AG08396 (cell line): ENCODE measurements at regions not wholly inside any gene's neighbourhood (a gene's known extent, or its start where the extent isn't known, plus 50 kb on each side); places are given as distances from the start of the nearest gene placed in this dataset.
"Not testable (repeated sequence)": the region's sequence is repeated elsewhere in the genome, so short reads cannot be mapped to it uniquely, and the experiment has no call there.

ENCODE experiments used
- DNase-seq: peaks from one replicate; pipeline ENCODE4 v3.0.0; 2012; ENCODE audit warnings: low spot score, mixed read lengths

DNA sequence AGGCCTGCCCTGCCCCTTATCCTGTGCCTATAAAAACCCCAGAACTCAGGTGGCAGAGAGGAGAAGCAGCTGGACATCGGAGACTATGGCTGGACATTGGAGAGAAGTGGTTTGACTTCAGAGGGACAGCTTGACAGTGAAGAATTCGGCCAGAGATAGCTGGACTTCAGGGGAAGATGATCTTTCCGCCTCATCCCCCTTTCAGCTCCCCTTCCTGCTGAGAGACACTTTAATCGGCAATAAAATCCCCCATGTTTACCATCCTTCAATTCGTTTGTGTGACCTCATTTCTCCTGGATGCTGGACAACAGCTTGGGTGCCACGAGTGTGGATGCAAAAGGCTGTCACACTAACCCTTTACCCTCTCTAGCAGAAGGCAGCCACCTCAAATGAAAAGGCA is 134.1 kb upstream of the TUT7 start:
- DNase-seq = no peak

DNA sequence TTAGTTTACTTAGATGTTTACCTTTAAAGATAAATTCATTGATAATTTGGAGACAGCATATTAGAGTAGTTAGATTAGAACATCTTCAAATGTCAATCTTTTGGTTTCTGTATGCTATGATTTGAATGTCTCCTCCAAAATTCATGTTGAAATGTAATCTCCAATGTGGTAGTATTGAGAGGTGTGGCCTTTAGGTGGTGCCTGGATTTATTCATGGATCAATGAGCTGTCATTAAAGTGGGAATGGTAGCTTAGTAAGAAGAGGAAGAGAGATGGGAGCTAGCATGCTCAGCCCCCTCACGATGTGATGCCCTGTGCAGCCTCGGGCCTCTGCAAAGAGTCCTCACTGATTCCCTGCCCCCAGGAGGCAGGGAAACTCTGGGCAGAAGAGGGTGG is 133.6 kb upstream of the TUT7 start:
- DNase-seq = no peak

DNA sequence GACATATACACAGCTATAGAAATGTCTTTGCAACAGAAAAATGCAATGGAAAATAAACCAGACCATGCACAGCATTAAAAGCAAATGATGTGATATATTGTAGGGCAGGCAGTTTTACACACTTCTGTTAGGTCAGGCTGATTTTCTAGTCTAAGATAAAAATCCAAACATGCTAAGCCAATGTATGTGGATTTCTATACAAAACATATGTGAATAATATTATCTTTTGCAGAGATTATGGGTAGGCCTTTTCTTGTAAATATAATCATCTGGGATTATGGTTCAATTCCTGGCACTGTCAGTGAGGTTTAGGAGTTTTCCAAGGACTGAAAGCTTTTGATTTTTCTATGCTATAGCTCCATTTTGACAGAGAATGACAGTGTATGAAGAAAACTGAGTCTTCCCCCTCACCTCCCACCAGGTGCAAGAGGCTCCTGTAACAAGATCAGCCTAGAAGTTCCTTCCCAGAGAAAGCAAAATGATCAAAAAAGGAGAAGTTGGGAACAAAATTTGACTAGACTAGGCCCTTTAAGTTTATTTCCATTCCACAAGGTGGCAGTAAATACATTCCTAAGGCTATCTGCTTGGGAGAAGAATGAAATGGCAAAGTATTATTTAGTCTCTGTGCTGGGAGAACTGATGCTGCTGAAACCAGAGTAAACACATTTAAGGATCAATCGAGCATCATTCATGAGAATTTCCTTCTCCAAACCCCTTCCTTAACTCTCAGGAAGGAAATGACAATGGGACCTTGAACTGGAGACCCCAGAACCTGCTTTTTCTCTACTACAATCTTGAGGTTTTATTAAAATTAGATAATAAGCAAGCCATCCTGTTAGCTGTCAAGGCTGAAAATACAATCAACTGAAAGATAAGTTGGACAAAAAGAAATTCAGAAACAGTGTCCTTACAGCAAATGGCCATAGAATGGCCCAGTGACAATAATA is 133.0 kb upstream of the TUT7 start:
- DNase-seq = peak; percentile 35

DNA sequence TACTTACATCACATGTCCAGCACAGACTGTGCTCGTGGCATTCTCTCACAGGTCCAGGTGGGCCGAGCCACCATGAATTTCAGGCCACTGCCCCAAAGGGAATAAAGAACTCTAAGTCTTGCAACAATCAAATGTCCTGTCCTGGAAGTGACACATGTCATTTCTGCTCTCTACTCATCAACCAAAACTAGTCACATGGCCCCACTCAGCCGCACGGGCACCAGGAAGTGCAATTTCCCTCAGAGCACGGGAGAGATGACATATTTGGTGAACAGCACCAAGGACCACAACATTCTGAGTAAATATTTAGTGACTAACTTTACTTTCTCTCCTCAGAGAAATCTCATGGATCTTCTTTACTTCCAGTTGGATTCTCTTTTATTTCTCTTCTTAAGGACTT is 131.1 kb upstream of the TUT7 start:
- no peak for DNase-seq

DNA sequence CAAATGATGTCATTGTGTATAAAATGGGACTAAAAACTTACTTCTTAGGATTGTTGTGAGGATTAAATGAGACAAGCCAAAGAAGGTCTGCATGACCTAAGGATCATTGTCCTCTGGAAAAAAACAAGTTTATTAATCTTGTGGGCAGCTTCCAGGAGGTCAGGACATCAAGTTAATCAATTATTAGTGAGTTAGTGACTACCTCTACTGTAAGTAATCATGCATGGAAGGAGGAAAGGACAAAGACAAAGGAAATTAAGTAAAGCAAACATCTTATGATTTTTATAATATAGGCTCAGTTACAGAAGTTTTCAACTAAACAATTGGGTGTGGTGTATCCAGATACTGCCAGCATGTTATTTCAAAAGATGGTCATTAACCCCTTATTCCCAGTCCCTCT is 129.3 kb upstream of the TUT7 start:
- DNase-seq = no peak

DNA sequence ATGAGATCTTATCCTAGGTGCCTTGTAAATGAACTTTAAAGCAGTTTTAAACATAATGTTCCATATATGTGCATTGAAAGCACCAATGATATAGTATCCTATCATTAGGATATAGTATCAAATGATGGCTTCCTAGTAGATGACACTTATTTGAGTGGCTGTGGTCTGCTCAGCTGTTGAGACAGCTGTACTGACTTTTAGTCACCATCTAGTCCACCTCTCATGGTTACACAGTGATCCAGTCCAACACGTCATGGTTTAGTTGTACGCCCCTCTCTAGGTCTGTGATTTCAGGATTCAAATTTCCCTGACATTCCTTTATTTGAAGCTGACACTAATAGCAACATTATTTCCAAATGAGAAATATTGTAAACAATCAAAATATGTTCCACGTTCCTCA is 127.3 kb upstream of the TUT7 start:
- no peak for DNase-seq

DNA sequence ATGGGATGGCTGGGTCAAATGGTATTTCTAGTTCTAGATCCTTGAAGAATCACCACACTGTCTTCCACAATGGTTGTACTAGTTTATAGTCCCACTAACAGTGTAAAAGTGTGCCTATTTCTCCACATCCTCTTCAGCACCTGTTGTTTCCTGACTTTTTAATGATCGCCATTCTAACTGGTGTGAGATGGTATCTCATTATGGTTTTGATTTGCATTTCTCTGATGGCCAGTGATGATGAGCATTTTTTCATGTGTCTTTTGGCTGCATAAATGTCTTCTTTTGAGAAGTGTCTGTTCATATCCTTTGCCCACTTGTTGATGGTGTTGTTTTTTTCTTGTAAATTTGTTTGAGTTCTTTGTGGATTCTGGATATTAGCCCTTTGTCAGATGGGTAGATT is 121.0 kb upstream of the TUT7 start:
- DNase-seq = not testable (repeated sequence)

DNA sequence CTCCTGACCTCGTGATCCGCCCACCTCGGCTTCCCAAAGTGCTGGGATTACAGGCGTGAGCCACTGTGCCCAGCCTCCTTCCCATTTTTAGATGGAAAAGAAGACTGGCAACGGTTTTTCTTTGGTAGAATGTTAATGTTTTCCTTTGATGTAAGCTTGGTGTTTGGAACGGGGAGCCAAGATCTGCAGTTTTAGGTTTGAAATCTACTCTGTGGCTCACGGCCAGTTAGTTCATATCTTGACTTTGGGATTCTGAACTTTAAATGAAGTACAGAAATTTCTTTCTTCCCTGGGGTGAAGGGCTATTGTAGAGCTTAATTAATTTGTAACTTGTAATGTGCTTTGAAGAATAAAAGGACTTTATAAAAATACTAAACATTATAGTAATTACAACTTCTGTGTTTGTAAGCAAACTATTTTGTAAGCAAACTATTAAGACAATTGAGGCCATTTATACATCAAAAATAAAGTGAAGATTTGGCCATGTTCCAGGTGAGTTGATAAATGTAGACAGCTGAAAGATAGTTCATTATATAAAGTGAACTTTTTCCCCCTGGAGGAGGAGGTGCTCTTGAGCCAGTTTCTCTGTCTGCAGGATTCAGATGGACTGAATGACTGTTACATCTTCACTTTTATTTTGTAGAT is 117.1 kb upstream of the TUT7 start:
- no peak for DNase-seq

DNA sequence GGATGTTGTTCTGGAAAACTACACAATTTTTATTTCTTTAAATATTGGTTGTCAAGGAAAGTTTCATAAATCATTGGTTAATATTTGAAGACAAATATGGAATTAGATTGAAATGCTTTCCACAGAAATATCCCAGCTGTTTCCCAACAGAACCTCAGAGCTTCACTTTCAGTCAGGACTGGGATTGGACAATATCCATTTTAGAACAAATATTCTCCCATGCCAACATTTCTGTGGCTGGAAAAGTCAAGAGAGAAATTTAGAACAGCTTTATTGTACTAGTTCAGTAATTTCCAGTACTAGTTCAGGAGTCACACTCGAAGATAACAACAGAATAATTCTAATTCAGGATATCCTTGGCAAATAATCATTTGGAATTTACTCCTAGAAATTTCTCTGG is 116.1 kb upstream of the TUT7 start:
- peak; percentile 17 for DNase-seq

DNA sequence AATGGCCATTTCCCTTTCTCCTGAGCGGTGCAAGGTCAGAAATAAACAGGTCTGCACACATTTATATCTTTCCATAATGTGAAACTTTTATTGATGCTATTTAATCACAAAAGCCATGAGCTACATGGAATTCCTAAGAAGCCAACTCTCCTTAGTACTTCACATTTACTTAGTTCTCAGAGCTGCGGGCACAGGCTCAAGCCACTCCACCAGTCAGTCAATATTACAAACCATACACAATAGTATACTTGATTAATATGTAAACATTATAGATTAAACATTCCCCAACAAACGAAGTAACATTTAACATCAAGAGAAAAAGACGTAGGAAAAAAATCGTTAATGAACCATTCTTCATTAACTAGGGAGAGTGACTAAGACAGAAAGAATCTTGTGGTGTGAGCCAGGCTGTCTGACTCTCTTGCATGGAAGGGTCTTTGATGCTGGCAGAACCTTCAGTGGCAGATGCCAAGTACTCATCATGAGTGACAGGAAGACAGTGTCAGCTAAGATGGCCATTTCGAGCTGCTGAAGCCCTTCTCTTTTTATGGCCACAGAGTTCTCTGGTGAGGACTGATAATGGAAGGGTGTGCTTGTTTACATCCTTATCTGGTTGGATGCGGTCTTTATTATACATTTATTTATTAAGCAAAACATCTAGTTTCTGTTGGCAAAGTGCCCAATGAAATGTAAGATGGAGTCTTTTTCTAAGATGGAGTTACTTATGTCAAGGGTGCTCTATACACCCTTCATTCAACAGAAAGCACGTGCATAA is 115.5 kb upstream of the TUT7 start:
- DNase-seq = no peak

DNA sequence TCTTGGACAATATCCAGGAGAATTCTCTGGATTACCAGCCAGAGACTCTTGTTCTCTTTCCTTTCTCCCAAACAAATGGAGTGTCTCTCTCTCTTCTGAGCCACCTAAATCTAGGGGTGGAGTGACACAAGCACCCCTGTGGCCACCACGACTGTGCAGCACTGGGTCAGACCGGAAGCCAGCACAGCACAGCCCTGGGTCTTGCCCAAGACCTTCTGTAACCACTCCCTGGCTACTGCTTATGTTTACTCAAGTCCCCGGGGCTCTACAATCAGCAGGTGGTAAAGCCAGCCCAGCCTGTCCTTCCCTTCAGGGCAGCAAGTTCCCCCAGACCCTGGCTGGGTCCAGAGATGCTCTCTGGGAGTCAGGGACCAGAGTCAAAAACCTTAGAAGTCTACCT is 110.0 kb upstream of the TUT7 start:
- DNase-seq = no peak

DNA sequence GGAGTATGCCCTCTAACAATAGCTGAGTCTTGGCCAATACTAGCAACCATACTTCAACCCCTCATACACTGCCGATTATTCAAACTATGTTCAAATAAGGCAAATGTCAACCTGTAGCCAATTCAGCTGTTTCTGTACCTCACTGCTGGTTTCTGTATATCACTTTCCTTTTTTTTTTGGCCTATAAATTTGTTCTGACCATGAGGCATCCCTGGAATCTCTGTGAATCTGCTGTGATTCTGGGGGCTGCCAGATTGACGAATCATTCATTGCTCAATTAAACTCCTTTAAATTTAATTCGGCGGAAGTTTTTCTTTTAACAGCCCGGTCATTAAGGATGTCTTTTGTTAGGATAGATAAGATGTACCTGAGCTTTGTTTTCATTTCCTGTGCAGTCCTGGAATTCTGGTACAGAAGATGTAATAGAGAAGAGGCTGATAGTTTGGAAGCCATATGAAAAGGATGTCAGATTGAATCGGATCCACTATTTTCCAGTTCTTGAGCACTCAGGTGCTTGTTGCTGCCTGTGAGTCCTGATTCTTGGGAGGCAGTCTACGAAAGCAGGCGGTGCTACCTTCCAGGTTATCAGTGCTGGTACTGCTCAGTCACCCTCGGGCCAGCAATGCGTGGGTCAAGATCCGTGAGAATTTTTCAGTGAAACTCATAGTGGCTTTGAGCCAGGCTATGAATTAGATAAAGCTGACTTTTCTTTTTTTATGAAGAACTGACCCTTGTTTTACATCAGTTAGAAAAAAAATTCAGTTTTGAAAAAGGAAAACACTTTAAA is 106.2 kb upstream of the TUT7 start:
- DNase-seq = no peak

DNA sequence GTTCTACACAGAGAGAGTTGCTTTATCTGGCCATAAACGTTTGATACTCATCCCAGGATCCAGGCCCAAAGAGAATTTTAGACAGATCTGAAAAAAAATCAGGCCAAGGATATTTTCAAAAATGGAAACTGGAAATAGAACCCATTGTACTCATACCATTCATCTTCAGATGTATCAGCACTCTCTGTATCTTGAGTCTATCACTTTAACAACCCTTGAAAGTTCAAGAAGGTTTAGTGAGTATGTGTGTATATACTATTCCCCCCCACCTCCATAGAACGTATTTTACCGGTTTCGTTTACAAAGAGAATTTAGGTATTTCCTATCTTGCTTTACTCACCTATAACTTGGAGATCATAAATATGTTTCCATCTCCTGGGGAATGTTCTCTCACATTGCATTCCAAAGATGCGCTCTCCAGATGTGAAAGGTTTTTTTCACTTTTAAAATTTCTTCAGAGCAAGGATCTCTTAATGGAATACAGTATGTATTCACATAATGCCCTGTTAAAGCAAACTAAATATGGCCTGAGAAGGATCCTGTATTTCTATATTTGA is 105.5 kb upstream of the TUT7 start:
- no peak for DNase-seq

DNA sequence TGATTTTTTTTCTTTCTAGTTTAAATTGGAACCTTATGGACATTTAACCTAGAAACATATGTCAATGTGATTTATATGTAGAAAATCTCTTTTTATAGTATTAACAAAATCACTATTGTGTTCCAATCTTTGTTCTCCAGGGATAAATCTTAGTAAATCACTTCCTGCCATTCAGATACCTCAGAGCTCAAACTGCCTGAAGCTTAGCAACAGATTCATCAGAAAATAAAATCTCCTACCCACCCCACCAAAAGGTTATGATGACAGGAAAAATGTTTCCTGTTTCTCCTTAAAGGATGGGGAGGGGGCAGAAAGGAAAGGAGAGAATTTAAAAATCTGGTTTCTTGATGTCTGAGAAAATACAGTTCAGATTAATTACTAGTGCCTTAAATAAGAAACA is 105.0 kb upstream of the TUT7 start:
- no peak for DNase-seq

DNA sequence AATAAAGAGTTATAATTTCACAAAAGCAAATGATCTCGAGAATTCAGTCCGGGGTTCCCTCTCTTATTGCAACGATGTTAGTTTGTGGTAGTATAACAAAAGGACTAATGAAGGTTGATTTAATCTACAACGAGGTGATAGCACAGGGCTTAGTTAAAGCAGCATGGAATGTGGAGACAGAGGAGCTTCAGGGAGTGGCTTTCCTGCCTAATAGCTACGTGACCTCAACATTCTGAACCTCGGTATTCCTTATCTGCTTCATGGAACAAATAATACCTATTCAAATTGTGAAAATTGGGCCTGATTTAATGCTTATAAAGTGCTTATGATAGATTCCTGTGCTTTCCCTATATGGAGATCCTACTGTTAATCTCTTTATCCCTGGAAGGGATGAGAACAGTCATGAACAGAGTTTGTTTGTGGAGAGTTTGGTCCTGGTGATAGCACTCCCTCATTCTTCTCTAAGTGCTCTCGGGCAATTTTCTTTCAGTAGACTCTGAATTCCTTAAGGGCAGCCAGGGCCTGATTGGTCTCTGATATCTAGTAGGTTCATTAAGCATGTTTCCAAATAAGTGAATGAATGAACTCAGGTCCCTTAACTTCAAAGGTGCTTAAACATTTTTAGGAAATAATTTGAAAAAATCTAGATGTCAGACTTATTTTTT is 104.1 kb upstream of the TUT7 start:
- DNase-seq = no peak

DNA sequence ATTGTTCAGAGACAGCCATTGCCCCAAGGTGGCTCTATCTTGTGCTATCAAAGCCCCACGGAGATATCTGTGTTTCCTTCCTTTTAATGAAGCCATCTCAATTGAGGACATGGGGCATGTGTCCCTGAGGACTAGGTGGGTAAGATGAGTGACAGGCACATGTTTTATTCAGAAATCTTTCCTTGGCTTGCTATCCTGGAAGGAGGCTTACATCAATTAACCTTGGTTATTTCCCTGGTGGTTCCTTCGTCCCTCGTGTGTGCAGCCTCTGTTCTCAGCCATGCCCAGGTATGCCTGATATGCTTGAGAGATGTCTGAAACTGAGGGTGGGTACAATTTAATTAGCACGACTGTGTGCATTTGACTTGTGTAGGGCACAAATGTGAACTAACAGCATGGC is 102.2 kb upstream of the TUT7 start:
- no peak for DNase-seq

DNA sequence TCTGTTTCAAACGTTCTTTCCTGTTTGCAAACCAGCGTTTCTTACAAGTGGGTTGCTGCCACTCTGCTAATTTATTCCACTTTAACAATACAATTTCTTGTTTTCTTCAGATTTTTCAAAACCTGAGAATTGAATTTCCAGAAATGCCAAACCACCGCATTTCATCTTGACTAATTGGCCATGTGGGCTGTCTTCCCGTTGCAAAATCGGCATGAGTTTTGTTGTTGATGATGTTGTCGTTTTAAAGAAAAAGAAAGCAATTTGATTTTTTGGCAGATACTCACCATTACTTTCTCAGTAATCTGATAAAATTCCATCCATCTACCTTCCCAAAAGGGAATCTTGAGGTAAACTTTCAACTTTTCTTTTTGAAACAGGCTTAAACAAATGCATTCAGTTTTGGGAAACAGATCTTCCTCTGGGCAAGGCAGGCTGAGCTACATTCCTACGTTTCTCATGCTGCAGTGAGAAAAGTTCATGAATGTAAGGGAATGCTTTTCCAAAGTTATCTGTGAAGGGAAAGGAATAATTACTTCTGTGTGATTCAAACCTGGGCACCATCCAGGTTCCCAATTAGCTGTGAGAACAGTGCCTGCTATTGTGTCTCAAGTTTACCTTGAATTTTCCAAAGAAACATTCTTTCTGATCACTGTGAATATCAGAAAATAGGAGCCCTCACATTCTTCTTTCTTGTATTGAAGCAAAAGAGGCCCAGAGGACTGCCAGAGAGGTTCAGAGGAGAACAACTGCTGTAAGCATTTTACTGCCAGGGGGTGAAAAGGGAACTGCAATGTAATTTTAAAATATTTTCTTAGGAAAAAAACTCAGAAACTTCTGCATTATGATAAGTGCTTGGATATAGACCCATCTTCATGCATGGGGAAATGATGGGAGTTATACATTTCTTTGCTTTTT is 100.7 kb upstream of the TUT7 start:
- DNase-seq = no peak

DNA sequence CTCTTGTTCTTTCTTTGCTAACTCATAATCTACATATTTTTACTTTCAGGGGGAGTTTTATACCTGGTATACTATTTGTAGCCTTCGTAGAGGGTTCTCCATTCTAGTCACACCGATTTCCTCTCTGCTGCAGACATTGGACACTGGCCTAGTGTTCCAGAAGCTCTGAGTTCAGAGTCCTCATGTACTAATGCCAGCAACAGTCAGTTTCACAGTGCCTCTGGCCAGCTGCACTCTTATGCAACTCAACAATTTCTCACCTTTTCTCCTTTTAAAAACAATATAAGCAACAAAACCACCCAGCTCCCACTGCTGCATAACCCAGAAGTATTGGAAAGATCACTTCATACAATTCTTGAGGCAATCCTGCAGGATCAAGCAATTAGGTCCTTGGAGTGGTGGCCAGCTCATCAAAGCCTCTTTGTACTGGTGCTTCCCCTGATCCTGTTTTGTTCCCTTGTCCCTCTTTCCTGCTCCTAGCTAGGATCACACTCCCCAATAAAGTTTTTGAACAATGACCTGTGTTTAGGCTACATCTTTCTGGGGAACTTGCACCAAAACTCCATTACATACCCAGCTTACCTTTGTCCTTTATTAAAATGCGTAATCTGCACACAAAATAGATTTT is 98.1 kb upstream of the TUT7 start:
- DNase-seq = no peak

DNA sequence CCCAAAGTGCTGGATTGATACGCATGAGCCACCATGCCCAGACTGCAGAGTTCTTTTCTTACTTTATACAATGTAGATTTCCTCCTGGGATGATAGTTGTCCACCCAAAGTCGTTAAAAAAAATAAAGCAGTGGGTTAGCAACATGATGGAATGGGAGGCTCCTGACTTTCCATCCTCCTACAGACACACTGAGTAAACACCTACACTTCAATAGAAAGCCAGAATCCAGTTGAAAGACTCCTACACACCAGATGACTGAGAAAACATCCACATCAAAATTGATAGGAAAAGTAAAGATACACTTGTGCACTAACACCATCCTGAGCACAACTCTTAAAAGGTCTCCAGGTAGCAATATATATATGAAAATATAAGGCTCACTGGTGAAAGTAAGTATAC is 95.0 kb upstream of the TUT7 start:
- no peak for DNase-seq

DNA sequence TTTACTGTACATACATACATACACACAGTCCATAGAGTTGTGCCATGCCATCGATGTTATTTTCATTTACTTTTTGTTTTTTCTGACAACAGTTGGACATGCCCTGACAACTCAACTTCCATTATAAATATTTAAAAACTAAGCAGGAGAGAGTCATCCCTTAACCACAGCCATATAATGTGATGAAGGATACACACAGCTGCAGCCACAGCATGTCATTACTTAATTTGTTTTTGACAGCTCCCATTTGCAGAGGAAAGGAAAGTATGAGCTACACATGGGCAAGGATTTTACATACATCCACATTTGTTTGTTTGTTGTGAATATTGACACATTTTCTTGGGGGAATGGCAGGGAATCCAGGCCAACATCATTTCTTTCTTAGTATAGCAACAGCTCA is 91.5 kb upstream of the TUT7 start:
- no peak for DNase-seq
